ENCODE measurements at regions not wholly inside any gene's neighbourhood (a gene's known extent, or its start where the extent isn't known, plus 50 kb on each side); places are given as distances from the start of the nearest gene placed in this dataset.

DNA sequence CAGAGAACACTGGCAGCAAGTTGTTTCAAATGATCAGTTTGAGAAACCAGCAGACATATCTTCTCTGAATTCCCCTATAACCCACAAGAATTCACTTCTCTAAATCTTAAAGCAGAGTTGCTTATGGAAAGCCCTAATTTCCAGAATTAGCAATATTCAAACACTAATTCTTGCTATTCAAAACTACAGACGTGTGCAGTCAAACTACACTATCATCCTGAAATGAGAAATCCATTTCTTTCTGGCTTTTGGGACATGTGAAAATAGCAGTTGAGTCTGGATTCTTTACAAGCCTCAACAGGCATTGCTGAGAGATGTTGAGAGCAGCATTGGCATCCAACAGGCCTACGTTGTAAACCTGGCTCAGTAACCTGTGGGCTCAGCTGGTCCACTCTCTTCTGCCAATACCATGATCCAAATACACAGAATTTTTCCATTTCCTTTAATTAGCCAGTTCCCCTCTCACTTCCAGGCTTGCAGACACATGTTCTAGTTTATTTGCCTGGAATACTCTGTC, 74.6 kb upstream of the TMTC1 start:
- Histone ChIP-seq H3K27me3 (no peaks in the 10 kb centered on the region), H3K4me1 (no peaks in the 10 kb centered on the region), H3K4me3 (no peak overlapping the region), H3K9me3 (peaks cover 0 to 5% (median 0%) of the 10 kb centered on the region in 4 donors), H3K36me3 (no peaks in the 10 kb centered on the region), H3K27ac (no peak overlapping the region)
- DNase-seq, result no peak
- TF ChIP-seq, protein P1, sequence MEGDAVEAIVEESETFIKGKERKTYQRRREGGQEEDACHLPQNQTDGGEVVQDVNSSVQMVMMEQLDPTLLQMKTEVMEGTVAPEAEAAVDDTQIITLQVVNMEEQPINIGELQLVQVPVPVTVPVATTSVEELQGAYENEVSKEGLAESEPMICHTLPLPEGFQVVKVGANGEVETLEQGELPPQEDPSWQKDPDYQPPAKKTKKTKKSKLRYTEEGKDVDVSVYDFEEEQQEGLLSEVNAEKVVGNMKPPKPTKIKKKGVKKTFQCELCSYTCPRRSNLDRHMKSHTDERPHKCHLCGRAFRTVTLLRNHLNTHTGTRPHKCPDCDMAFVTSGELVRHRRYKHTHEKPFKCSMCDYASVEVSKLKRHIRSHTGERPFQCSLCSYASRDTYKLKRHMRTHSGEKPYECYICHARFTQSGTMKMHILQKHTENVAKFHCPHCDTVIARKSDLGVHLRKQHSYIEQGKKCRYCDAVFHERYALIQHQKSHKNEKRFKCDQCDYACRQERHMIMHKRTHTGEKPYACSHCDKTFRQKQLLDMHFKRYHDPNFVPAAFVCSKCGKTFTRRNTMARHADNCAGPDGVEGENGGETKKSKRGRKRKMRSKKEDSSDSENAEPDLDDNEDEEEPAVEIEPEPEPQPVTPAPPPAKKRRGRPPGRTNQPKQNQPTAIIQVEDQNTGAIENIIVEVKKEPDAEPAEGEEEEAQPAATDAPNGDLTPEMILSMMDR (IDR thresholded peaks at IDR 0.05), result no peak
- TF ChIP-seq POLR2AphosphoS5 (IDR thresholded peaks at IDR 0.05), result no peak
- no peak for TF ChIP-seq POLR2A (IDR thresholded peaks at IDR 0.05)
- no peak for TF ChIP-seq EP300 (IDR thresholded peaks at IDR 0.05)
- intact Hi-C loops (cut with DNase I), result no loop called here
- 42 to 60% methylated on average over 2 of the region's 2 CpGs for WGBS, 2 donors

DNA sequence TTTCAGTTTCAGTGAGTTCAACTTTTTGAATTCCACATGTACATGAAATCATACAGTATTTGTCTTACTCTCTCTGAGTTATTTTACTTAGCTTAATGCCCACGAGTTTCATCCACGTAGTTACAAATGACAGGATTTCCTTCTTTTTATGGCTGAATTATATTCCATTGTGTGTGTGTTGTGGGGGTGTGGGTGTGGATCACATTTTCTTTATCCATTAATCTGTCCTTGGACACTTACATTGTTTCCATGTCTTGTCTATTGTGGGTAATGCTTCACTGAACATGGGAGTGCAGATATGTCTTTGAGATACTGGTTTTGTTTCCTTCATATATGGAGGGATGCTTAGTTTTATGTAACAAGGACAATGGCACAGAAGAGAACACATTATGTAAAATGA, 63.5 kb upstream of the TMTC1 start:
- TF ChIP-seq, protein P1 (IDR thresholded peaks at IDR 0.05), result no peak
- TF ChIP-seq POLR2AphosphoS5 (IDR thresholded peaks at IDR 0.05) (no peak), EP300 (IDR thresholded peaks at IDR 0.05) (no peak), POLR2A (IDR thresholded peaks at IDR 0.05) (no peak)
- Histone ChIP-seq H3K4me1 (no peaks in the 10 kb centered on the region), H3K27ac (no peak overlapping the region), H3K27me3 (no peaks in the 10 kb centered on the region), H3K4me3 (no peak overlapping the region), H3K9me3 (no peaks in the 10 kb centered on the region), H3K36me3 (no peaks in the 10 kb centered on the region)
- WGBS, 2 donors, result 60 to 82% methylated on average over 2 of the region's 2 CpGs
- intact Hi-C loops (cut with DNase I), result no loop called here
- DNase-seq, result no peak

DNA sequence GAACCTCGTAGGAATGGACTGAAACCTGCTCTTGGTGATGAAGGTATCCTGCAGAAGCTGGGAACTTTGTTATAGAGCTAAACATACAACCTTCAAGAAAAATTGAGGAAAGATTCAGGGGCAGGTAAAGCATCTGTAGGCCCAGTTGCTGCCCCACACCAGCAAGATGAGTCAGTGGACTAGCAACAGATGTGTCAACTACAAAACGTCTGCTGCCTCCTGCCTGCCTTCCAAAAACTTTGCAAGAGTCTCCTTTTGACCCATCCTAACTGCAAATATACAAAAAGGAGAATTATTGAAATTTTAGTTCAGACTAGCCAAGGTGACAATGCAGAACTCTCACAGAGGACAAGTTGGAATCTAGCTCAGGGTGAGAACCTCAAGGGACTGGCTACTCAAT, 60.9 kb upstream of the TMTC1 start:
- DNase-seq, result no peak
- TF ChIP-seq POLR2A (IDR thresholded peaks at IDR 0.05), result no peak
- TF ChIP-seq, protein P1 (IDR thresholded peaks at IDR 0.05), result no peak
- no peak for TF ChIP-seq POLR2AphosphoS5 (IDR thresholded peaks at IDR 0.05)
- no peak for TF ChIP-seq EP300 (IDR thresholded peaks at IDR 0.05)
- intact Hi-C loops (cut with DNase I), result no loop called here
- no peak overlapping the region for H3K4me3 ChIP-seq
- no peaks in the 10 kb centered on the region for H3K27me3 ChIP-seq
- H3K4me1 ChIP-seq, result no peaks in the 10 kb centered on the region
- 30 to 64% methylated on average over 2 of the region's 2 CpGs for WGBS, 2 donors
- no peaks in the 10 kb centered on the region for H3K36me3 ChIP-seq
- H3K27ac ChIP-seq, result no peak overlapping the region
- peaks cover 0 to 6% (median 0%) of the 10 kb centered on the region in 4 donors for H3K9me3 ChIP-seq

DNA sequence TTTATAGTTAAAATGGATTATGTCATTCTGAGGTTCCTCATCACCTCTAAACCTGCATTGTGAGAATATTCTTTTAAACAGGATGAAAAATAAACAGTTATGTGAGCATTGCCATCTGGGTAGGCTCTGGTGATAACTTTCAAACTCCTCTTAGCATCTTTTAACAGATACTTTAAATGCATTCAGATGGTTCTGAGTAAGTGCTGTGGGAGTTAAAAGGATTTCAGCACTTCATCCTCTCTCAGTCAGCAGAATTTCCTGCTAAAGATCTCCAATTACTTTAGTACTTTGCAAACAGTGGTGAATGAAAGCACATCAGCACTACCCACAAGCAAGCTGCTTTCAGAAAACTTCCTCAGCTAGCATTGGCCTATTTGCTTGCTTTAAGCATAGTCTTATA, 59.3 kb upstream of the TMTC1 start:
- DNase-seq, result no peak
- Histone ChIP-seq H3K27ac (no peak overlapping the region), H3K4me3 (no peak overlapping the region), H3K9me3 (peaks cover 0 to 7% (median 2%) of the 10 kb centered on the region in 4 donors), H3K36me3 (no peaks in the 10 kb centered on the region), H3K4me1 (no peaks in the 10 kb centered on the region), H3K27me3 (no peaks in the 10 kb centered on the region)
- intact Hi-C loops (cut with DNase I), result no loop called here
- TF ChIP-seq POLR2AphosphoS5 (IDR thresholded peaks at IDR 0.05) (no peak), POLR2A (IDR thresholded peaks at IDR 0.05) (no peak), EP300 (IDR thresholded peaks at IDR 0.05) (no peak)
- TF ChIP-seq, protein P1 (IDR thresholded peaks at IDR 0.05), result no peak

DNA sequence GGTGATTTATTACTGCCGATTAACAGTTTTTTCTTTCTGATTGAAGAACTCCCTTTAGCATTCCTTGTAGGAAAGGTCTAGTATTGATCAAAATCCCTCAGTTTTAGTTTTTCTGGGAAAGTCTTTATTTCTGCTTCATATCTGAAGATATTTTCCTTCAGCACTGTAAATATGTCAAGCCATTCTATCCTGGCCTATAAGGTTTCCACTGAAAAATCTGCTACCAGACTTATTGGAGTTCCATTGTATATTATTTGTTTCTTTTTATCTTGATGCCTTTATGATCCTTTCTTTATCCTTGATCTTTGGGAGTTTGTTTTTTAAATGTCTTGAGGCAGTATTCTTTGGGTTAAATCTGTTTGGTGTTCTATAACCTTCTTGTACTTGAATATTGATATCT, 55.0 kb upstream of the TMTC1 start:
- H3K4me1 ChIP-seq, result no peaks in the 10 kb centered on the region
- 89 to 94% methylated on average over 1 of the region's 1 CpG for WGBS, 2 donors
- H3K27me3 ChIP-seq, result no peaks in the 10 kb centered on the region
- no peaks in the 10 kb centered on the region for H3K36me3 ChIP-seq
- peaks cover 2 to 7% (median 3%) of the 10 kb centered on the region in 4 donors for H3K9me3 ChIP-seq
- no peak for TF ChIP-seq POLR2AphosphoS5 (IDR thresholded peaks at IDR 0.05)
- no peak overlapping the region for H3K4me3 ChIP-seq
- no peak overlapping the region for H3K27ac ChIP-seq
- intact Hi-C loops (cut with DNase I), result no loop called here
- no peak for DNase-seq

Small RNA genes lying in the stretch of these regions (small RNA-seq; reads per million reads assigned to genes)
- gene AC023511.2, result 0 reads per million in 3 donors
- 0 reads per million in 3 donors for gene RNA5SP356

All from sigmoid colon (tissue), 6 donors.